ENCODE measurements at regions not wholly inside any gene's neighbourhood (a gene's known extent, or its start where the extent isn't known, plus 50 kb on each side); places are given as distances from the start of the nearest gene placed in this dataset.

DNA sequence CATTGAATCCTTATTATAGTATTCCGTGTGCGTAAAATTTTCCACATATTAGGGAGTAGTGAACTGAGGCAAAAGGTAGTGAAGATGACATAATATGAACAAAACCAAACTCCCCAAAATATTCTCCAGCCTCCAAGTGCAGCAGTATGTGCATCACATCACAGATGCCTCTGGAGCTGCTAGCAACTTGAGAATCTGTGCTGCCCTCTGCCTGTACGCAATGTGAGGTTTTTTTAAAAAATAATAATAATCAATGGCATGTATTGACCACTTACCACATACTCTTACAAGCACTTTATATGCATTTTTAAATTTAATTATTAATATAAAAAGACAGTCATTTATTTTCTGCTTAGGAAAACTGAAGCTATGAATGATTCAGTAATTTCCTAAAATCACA, 583.0 kb upstream of the SPRY2 start:
- no peak for TF ChIP-seq POLR2AphosphoS5 (IDR thresholded peaks at IDR 0.05)
- TF ChIP-seq, protein P1, sequence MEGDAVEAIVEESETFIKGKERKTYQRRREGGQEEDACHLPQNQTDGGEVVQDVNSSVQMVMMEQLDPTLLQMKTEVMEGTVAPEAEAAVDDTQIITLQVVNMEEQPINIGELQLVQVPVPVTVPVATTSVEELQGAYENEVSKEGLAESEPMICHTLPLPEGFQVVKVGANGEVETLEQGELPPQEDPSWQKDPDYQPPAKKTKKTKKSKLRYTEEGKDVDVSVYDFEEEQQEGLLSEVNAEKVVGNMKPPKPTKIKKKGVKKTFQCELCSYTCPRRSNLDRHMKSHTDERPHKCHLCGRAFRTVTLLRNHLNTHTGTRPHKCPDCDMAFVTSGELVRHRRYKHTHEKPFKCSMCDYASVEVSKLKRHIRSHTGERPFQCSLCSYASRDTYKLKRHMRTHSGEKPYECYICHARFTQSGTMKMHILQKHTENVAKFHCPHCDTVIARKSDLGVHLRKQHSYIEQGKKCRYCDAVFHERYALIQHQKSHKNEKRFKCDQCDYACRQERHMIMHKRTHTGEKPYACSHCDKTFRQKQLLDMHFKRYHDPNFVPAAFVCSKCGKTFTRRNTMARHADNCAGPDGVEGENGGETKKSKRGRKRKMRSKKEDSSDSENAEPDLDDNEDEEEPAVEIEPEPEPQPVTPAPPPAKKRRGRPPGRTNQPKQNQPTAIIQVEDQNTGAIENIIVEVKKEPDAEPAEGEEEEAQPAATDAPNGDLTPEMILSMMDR (IDR thresholded peaks at IDR 0.05), result no peak

All from upper lobe of left lung (tissue), 4 donors.